ENCODE measurements at regions not wholly inside any gene's neighbourhood (a gene's known extent, or its start where the extent isn't known, plus 50 kb on each side); places are given as distances from the start of the nearest gene placed in this dataset.

GRCh38 chr9:26755476-26755875 lies 137.1 kb downstream of the CAAP1 start:
- DNase-seq, result no peak
- Histone ChIP-seq H3K27ac (no peak overlapping the region), H3K9me3 (no peaks in the 10 kb centered on the region), H3K27me3 (no peaks in the 10 kb centered on the region), H3K4me1 (no peaks in the 10 kb centered on the region), H3K4me3 (no peak overlapping the region), H3K36me3 (no peaks in the 10 kb centered on the region)
- intact Hi-C loops (cut with DNase I), result no loop called here
- no peak for ATAC-seq
- TF ChIP-seq CTCF (IDR thresholded peaks at IDR 0.05), result no peak
- 50 to 63% methylated on average over 2 of the region's 2 CpGs for WGBS, 2 donors

GRCh38 chr9:26754509-26755164 lies 138.0 kb downstream of the CAAP1 start:
- TF ChIP-seq CTCF (IDR thresholded peaks at IDR 0.05), result no peak
- intact Hi-C loops (cut with DNase I), result loop anchor here in 1 of 10 donors (1.0 kb wide), 1 partner anchor 14 kb away; no protein-coding TSS in a partner anchor
- Histone ChIP-seq H3K36me3 (no peaks in the 10 kb centered on the region), H3K27me3 (no peaks in the 10 kb centered on the region), H3K27ac (no peak overlapping the region), H3K4me1 (no peaks in the 10 kb centered on the region), H3K4me3 (no peak overlapping the region), H3K9me3 (no peaks in the 10 kb centered on the region)
- DNase-seq (no peak), ATAC-seq (no peak)
- 76 to 83% methylated on average over 10 of the region's 10 CpGs for WGBS, 2 donors

- ATAC-seq (no peak), DNase-seq (no peak)
- Histone ChIP-seq H3K9me3 (no peaks in the 10 kb centered on the region), H3K27me3 (no peaks in the 10 kb centered on the region), H3K36me3 (no peaks in the 10 kb centered on the region), H3K4me1 (no peaks in the 10 kb centered on the region), H3K27ac (no peak overlapping the region), H3K4me3 (no peak overlapping the region)
- WGBS, 2 donors, result 79 to 83% methylated on average over 1 of the region's 1 CpG
- intact Hi-C loops (cut with DNase I), result loop anchor here in 1 of 10 donors (1.0 kb wide), 1 partner anchor 14 kb away; no protein-coding TSS in a partner anchor
- no peak for TF ChIP-seq CTCF (IDR thresholded peaks at IDR 0.05)
Observed at GRCh38 chr9:26753971-26754370, 138.6 kb downstream of the CAAP1 start.

- WGBS, 2 donors, result 63 to 92% methylated on average over 4 of the region's 4 CpGs
- no peak overlapping the region for H3K27ac ChIP-seq
- no peak for ATAC-seq
- H3K36me3 ChIP-seq, result no peaks in the 10 kb centered on the region
- H3K4me3 ChIP-seq, result no peak overlapping the region
- DNase-seq, result no peak
- intact Hi-C loops (cut with DNase I), result no loop called here
- H3K9me3 ChIP-seq, result no peaks in the 10 kb centered on the region
- H3K27me3 ChIP-seq, result no peaks in the 10 kb centered on the region
- TF ChIP-seq CTCF (IDR thresholded peaks at IDR 0.05), result no peak
- no peaks in the 10 kb centered on the region for H3K4me1 ChIP-seq
Observed at GRCh38 chr9:26750162-26750561, 142.4 kb downstream of the CAAP1 start.
